SK-N-SH (cell line): ENCODE measurements at regions not wholly inside any gene's neighbourhood (a gene's known extent, or its start where the extent isn't known, plus 50 kb on each side); places are given as distances from the start of the nearest gene placed in this dataset.
"Not testable (repeated sequence)": the region's sequence is repeated elsewhere in the genome, so short reads cannot be mapped to it uniquely, and the experiment has no call there.

Experiments used
- CTCF ChIA-PET: fragments of 300-600, 350-600 bp; formaldehyde crosslinking; extraction: SDS; loops from one replicate; lab custom pipeline; 2021; lab: Yijun Ruan, JAX
- POLR2A ChIA-PET: fragments of 350-600 bp; sonication (Branson Sonifier 250); formaldehyde crosslinking; extraction: SDS; loops from one replicate; lab custom pipeline; 2020; ENCODE audit warnings: antibody characterized with exemption, inconsistent platforms; lab: Yijun Ruan, JAX
- DNase-seq: peaks from one replicate; pipeline ENCODE4 v3.0.0; 2012
- H2AFZ ChIP-seq: fragments of 200-600 bp; sonication (generic); 2 replicates; pipeline ENCODE4 v1.8.1; 2016; ENCODE audit warnings: antibody characterized with exemption, mild to moderate bottlenecking, low read depth
- H3F3A ChIP-seq: fragments of 200-600 bp; sonication (generic); replicated peaks from 2 replicates; pipeline ENCODE3; 2016; ENCODE audit warnings: antibody characterized with exemption, mild to moderate bottlenecking; ENCODE audit not compliant: insufficient read depth
- H3K27ac ChIP-seq, 2 experiments: fragments of 200-500 bp in 1 of 2; fragments of 200-600 bp in 1 of 2; sonication (Bioruptor generic) in 1 of 2; sonication (generic), shearing (Covaris generic) in 1 of 2; 2 replicates each; pipeline versions ENCODE4 v1.5.1 to v1.6.1; 2014 to 2016; ENCODE audit warnings: low read depth in 2 of 2, inconsistent platforms in 1 of 2, low read length in 1 of 2, mild to moderate bottlenecking in 1 of 2, mixed read lengths in 1 of 2
- H3K27me3 ChIP-seq: fragments of 200-600 bp; sonication (generic), shearing (Covaris generic); 2 replicates; pipeline ENCODE4 v1.6.1; 2016; ENCODE audit warnings: mixed run types; ENCODE audit not compliant: insufficient read depth
- H3K36me3 ChIP-seq, 2 experiments: fragments of 200-500 bp in 1 of 2; fragments of 200-600 bp in 1 of 2; sonication (Bioruptor generic) in 1 of 2; sonication (generic) in 1 of 2; replicated peaks in 1 of 2; 2 replicates each; pipeline versions ENCODE3 to v1.5.1; 2014 to 2016; ENCODE audit warnings: low read length in 1 of 2, mild to moderate bottlenecking in 1 of 2; ENCODE audit not compliant: insufficient read depth in 2 of 2, control insufficient read depth in 1 of 2
- H3K4me1 ChIP-seq, 2 experiments: fragments of 200-500 bp in 1 of 2; fragments of 200-600 bp in 1 of 2; sonication (Bioruptor generic) in 1 of 2; sonication (generic), shearing (Covaris generic) in 1 of 2; 2 replicates each; pipeline versions ENCODE4 v1.5.1 to v1.6.1; 2014 to 2016; ENCODE audit warnings: low read depth in 1 of 2, low read length in 1 of 2, mixed run types in 1 of 2; ENCODE audit not compliant: insufficient read depth in 2 of 2, control insufficient read depth in 1 of 2
- H3K4me2 ChIP-seq: fragments of 200-600 bp; sonication (generic), shearing (Covaris generic); 2 replicates; pipeline ENCODE4 v1.6.1; 2017; ENCODE audit warnings: mixed run types
- H3K4me3 ChIP-seq, 2 experiments: fragments of 200-500 bp in 1 of 2; fragments of 200-600 bp in 1 of 2; sonication (Bioruptor generic) in 1 of 2; sonication (generic), shearing (Covaris generic) in 1 of 2; 2 replicates each; pipeline versions ENCODE4 v1.5.1 to v1.8.1; 2014 to 2016; ENCODE audit warnings: low read depth in 2 of 2, inconsistent platforms in 1 of 2, low read length in 1 of 2, mild to moderate bottlenecking in 1 of 2, mixed read lengths in 1 of 2, moderate library complexity in 1 of 2
- H3K79me2 ChIP-seq: fragments of 200-600 bp; sonication (generic); 2 replicates; pipeline ENCODE4 v1.8.1; 2017; ENCODE audit warnings: mild to moderate bottlenecking; ENCODE audit not compliant: insufficient read depth
- H3K9ac ChIP-seq: fragments of 200-600 bp; sonication (generic); 2 replicates; pipeline ENCODE4 v1.6.1; 2017; ENCODE audit warnings: mixed run types
- H3K9me2 ChIP-seq: fragments of 200-600 bp; sonication (generic); 2 replicates; pipeline ENCODE4 v1.6.1; 2017; ENCODE audit warnings: mixed run types
- H3K9me3 ChIP-seq: fragments of 200-600 bp; sonication (generic); 2 replicates; pipeline ENCODE4 v1.6.1; 2017; ENCODE audit warnings: mixed run types, mild to moderate bottlenecking, moderate library complexity
- H4K20me1 ChIP-seq: fragments of 200-600 bp; sonication (generic); 2 replicates; pipeline ENCODE4 v1.6.1; 2017; ENCODE audit warnings: mild to moderate bottlenecking, mixed run types; ENCODE audit not compliant: insufficient read depth
- CHD2 ChIP-seq: fragments of 150-350 bp; IDR thresholded peaks from 2 replicates; pipeline ENCODE4 v1.6.1; 2018; ENCODE audit warnings: low read length; ENCODE audit not compliant: partially characterized antibody
- CTCF ChIP-seq: fragments of 200-600 bp; sonication (generic); IDR thresholded peaks from 2 replicates; pipeline ENCODE4 v1.6.1; 2017; ENCODE audit warnings: antibody characterized with exemption, mild to moderate bottlenecking, moderate library complexity
- EZH2phosphoT487 ChIP-seq: fragments of 200-600 bp; sonication (generic); IDR thresholded peaks from 2 replicates; pipeline ENCODE4 v1.6.1; 2017; ENCODE audit warnings: low read depth, mixed run types, mild to moderate bottlenecking, antibody characterized with exemption, moderate library complexity, borderline replicate concordance
- FOSL2 ChIP-seq: IDR thresholded peaks from 2 replicates; pipeline ENCODE4 v1.4.0; 2012; ENCODE audit warnings: low read depth, mild to moderate bottlenecking, moderate library complexity, borderline replicate concordance
- FOXJ3 ChIP-seq: sonication (generic); formaldehyde crosslinking; IDR thresholded peaks from 2 replicates; pipeline ENCODE4 v1.5.1; 2020; ENCODE audit warnings: mild to moderate bottlenecking, missing genetic modification reagents
- FOXM1 ChIP-seq: IDR thresholded peaks from 2 replicates; pipeline ENCODE4 v1.4.0; 2012; ENCODE audit warnings: low read depth, mild to moderate bottlenecking
- GATA2 ChIP-seq: sonication (generic); formaldehyde crosslinking; IDR thresholded peaks from 2 replicates; pipeline ENCODE4 v1.5.0; 2020; ENCODE audit warnings: mild to moderate bottlenecking, missing genetic modification reagents
- JUND ChIP-seq: IDR thresholded peaks from 2 replicates; pipeline ENCODE4 v1.4.0; 2012
- MEF2A ChIP-seq: IDR thresholded peaks from 2 replicates; pipeline ENCODE4 v1.4.0; 2012; ENCODE audit warnings: low read depth, borderline replicate concordance
- MXI1 ChIP-seq: IDR thresholded peaks from 2 replicates; pipeline ENCODE4 v1.6.1; 2012; ENCODE audit warnings: mild to moderate bottlenecking, low read depth, low read length, improper control_type of control experiment
- PBX3 ChIP-seq: IDR thresholded peaks from 2 replicates; pipeline ENCODE4; 2012
- POLR2AphosphoS5 ChIP-seq: IDR thresholded peaks from 2 replicates; pipeline ENCODE4 v1.6.1; 2012; ENCODE audit warnings: low read depth, low read length
- REST ChIP-seq: IDR thresholded peaks from 2 replicates; pipeline ENCODE4 v1.6.1; 2012; ENCODE audit warnings: mild to moderate bottlenecking, low read depth, low read length, moderate library complexity
- RXRA ChIP-seq: IDR thresholded peaks from 2 replicates; pipeline ENCODE4 v1.4.0; 2012; ENCODE audit warnings: low read depth, mild to moderate bottlenecking, borderline replicate concordance
- SIN3A ChIP-seq: IDR thresholded peaks from 2 replicates; pipeline ENCODE4 v1.6.1; 2012; ENCODE audit warnings: low read depth, mild to moderate bottlenecking, low read length, moderate library complexity, borderline replicate concordance
- TAF1 ChIP-seq: IDR thresholded peaks from 2 replicates; pipeline ENCODE4 v1.6.1; 2012; ENCODE audit warnings: low read depth, mild to moderate bottlenecking, low read length, moderate library complexity, borderline replicate concordance
- USF1 ChIP-seq: IDR thresholded peaks from 2 replicates; pipeline ENCODE4 v1.4.0; 2012; ENCODE audit warnings: low read depth, borderline replicate concordance
- USF2 ChIP-seq: fragments of 150-350 bp; IDR thresholded peaks from 2 replicates; pipeline ENCODE4 v1.6.1; 2017; ENCODE audit warnings: antibody characterized with exemption, low read length, low read depth, borderline replicate concordance
- ZBTB33 ChIP-seq: IDR thresholded peaks from 2 replicates; pipeline ENCODE4 v1.4.0; 2012; ENCODE audit warnings: low read depth, borderline replicate concordance
- WGBS: methylation state at CpG from one replicate; pipeline ENCODE4 v1.1.6; 2017; ENCODE audit warnings: low lambda C conversion rate; 5-methylcytosine and 5-hydroxymethylcytosine counted together

GRCh38 chr18:21972281-21972680 lies 197.1 kb upstream of the GATA6 start:
- no peaks in the 10 kb centered on the region for H3K9me2 ChIP-seq
- H3K36me3 ChIP-seq, result no peaks in the 10 kb centered on the region
- H3K4me2 ChIP-seq, result no peak overlapping the region
- no peaks in the 10 kb centered on the region for H3K4me1 ChIP-seq
- ChIA-PET POLR2A (no interaction called here), CTCF (no interaction called here)
- H3F3A ChIP-seq, result no peaks in the 10 kb centered on the region
- no peak overlapping the region for H3K4me3 ChIP-seq
- no peak overlapping the region for H2AFZ ChIP-seq
- no peak overlapping the region for H3K27ac ChIP-seq
- H3K79me2 ChIP-seq, result no peaks in the 10 kb centered on the region
- no peaks in the 10 kb centered on the region for H3K9me3 ChIP-seq
- H3K27me3 ChIP-seq, result peaks cover 39% of the 10 kb centered on the region; the same call in 1 of the 2 replicates
- H4K20me1 ChIP-seq, result no peaks in the 10 kb centered on the region
- no peak for DNase-seq
- no peak overlapping the region for H3K9ac ChIP-seq
- no peak for TF ChIP-seq USF2
- TF ChIP-seq REST, result no peak
- no peak for TF ChIP-seq FOXM1
- no peak for TF ChIP-seq MEF2A
- TF ChIP-seq EZH2phosphoT487, result no peak
- TF ChIP-seq GATA2 (CRISPR knock-in tag), result no peak
- TF ChIP-seq RXRA, result no peak
- no peak for TF ChIP-seq USF1
- no peak for TF ChIP-seq POLR2AphosphoS5
- TF ChIP-seq PBX3, result no peak
- no peak for TF ChIP-seq CHD2
- TF ChIP-seq FOSL2, result no peak
- TF ChIP-seq ZBTB33, result no peak
- no peak for TF ChIP-seq SIN3A
- no peak for TF ChIP-seq MXI1
- no peak for TF ChIP-seq CTCF
- TF ChIP-seq FOXJ3, result no peak
- no peak for TF ChIP-seq JUND
- no peak for TF ChIP-seq TAF1
- WGBS, result 10% methylated on average over 7 of the region's 7 CpGs

GRCh38 chr18:21975954-21976353 lies 193.4 kb upstream of the GATA6 start:
- H3K79me2 ChIP-seq, H3K4me3 ChIP-seq, H3F3A ChIP-seq, H3K9me3 ChIP-seq, H3K9ac ChIP-seq, DNase-seq, H3K27ac ChIP-seq, CTCF ChIA-PET, H3K36me3 ChIP-seq, H4K20me1 ChIP-seq, H3K9me2 ChIP-seq, POLR2A ChIA-PET, H3K4me1 ChIP-seq, H3K4me2 ChIP-seq, H2AFZ ChIP-seq: not testable (repeated sequence)
- 5% methylated on average over 1 of the region's 1 CpG for WGBS
- peaks cover 41% of the 10 kb centered on the region; the same call in 1 of the 2 replicates for H3K27me3 ChIP-seq
